GM18909 (cell line): ENCODE measurements at regions not wholly inside any gene's neighbourhood (a gene's known extent, or its start where the extent isn't known, plus 50 kb on each side); places are given as distances from the start of the nearest gene placed in this dataset.

Experiments used
- ATAC-seq: cut with Tn5 transposase; IDR thresholded peaks from one replicate; pipeline ENCODE4 v1.9.1; 2021; ENCODE audit warnings: mild to moderate bottlenecking; ENCODE audit not compliant: unreplicated experiment, poor library complexity

GRCh38 chr6:91653076-91653723 lies 1066.3 kb upstream of the MAP3K7 start:
- no peak for ATAC-seq

DNA sequence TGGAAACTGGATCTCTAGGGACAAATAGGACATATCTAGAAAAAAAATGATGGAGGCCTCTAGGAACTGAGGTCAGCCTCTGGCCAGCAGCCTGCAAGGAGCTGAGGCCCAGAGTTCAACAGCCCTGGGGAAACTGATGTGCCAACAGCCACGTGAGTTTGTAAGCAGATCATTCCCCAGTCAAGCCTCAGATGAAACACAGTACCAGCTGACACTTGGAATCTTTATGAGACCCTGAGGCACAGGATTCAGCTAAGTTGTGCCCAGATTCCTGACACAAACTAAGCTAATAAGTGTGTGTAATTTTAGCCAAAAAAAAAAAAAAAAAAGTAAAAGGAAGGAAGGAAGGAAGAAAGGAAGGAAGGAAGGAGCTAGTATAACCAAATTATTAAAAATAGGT lies 1059.8 kb upstream of the MAP3K7 start:
- no peak for ATAC-seq

- no peak for ATAC-seq
These were observed 1058.9 kb upstream of the MAP3K7 start for GRCh38 chr6:91645811-91646210.

DNA sequence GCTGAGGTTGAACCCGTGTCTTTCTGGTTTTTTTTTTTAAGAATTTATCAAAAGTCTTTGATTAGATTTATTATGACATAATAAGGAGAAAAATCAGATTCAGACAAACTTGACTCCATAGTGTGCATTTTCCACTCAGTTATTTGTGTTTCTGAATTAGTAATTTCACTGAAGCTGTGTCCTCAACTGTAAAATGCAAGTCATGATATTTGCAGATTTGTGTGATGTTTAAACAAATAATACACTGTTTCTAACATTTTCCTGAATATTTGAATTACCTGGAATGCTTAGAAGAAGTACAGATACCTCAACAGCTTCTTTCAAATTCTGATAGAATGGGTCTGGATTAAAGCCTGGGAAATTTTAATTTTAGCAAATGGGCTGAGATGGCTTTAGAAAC lies 1050.3 kb upstream of the MAP3K7 start:
- ATAC-seq: no peak

- ATAC-seq: no peak
These were observed 1047.9 kb upstream of the MAP3K7 start for GRCh38 chr6:91634791-91635190.

GRCh38 chr6:91633374-91634111 lies 1046.7 kb upstream of the MAP3K7 start:
- ATAC-seq: no peak

DNA sequence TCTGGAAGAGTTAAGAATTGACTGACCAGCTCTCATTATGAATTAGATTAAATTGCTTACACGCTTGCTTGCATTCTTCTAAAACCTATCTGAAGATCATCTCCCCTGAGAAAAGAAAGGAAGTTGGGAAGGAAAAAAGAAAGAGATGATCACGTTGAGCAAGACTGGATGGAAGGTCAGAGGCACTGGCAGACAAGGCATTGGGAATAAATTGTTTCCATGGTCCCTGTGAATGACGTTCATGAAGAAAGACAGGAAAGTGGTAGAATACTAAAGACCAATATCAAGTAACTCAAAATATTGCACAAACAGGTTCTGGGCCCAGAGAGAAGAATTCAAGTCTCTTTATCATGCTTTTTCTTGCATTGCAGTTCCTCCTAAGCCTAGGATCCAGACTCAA lies 1045.4 kb upstream of the MAP3K7 start:
- no peak for ATAC-seq

DNA sequence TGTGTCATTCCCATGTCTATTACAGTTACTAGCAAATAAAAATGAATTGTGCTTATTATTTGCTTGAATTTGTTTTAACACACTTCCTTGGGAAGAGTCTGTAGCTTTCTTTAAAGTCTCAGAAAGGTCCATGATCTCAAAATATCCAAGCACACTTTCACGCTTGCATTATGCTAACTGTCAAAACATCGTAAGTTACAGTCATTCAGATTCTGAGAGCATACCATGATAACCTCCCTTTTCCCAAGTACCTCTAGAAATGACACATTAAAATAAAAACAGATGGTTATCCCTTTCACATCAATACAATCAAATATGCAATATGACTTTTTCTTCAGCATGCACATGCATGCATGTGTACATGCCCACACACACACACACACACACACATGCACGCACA lies 1044.4 kb upstream of the MAP3K7 start:
- no peak for ATAC-seq

- ATAC-seq: no peak
These were observed 1040.0 kb upstream of the MAP3K7 start for GRCh38 chr6:91626911-91627310.

DNA sequence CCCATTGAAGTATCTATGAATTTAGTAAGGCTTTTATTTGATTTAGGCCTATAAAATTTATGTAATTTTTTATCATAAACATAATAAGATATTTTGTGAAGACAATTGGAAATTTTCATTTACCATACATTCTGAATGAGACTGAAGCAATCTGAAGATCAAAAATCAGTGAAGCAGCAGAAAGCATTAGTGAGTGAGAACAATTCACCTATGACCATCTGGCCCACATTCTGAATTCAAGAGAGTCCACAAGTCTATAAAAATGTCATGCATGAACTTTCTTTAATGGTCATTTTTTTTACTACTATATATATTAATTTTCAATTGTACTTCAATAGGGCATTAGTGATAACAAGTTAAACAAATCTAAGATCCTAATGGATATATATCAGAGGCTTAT lies 1026.6 kb upstream of the MAP3K7 start:
- ATAC-seq: no peak

DNA sequence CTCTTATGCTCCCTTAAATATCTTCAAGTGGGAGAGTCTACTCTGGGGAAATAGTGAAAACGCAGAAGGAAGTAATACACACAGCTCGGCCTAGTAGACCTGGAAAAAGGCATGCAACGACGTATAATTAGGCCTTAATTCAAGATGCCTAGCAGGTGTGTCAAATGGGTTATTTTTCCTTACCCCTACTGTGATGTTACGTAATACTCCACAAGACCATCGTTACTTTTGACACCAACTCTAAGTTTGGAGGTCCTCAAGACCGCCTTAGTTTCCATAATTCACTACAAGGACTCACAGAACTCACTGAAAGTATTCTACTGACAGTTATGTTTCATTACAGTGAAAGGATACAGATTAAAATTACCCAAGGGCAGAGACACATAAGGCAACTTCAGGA lies 1024.3 kb upstream of the MAP3K7 start:
- ATAC-seq: no peak

DNA sequence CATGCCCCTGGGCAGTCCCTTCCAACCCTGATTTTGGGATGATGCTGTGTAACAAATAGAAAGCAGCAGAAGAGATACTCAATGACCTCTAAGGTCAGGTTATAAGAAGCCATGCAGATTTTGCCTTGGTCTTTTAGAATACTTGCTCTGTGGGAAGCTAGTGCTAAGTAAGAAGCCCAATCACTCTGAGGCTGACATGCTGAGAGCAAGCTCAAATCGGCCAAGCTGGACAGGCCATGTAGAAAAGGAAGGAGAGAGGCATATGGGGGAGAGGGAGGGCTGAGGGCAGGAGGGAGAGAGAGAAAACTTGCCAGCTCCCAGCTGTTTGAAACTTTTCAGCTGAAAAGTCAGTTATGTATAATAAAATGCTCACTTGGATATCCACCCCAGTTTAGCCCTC lies 1021.6 kb upstream of the MAP3K7 start:
- ATAC-seq: no peak

- no peak for ATAC-seq
These were observed 1019.5 kb upstream of the MAP3K7 start for GRCh38 chr6:91606148-91606901.

DNA sequence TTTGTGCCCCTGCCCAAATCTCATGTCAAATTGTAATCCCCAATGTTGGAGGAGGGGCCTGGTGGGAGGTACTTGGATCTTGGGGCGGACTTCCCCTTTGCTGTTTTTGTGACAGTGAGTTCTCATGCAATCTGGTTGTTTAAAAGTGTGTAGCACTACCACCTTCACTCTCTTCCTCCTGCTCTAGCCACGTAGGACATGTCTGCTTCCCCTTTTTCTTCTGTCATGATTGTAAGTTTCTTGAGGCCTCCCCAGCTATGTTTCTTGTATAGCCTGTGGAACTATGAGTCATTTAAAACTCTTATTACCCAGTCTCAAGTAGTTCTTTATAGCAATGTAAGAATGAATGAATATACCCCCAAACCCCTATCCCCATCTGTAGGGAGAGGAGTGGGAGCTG lies 1013.7 kb upstream of the MAP3K7 start:
- no peak for ATAC-seq

GRCh38 chr6:91590191-91590590 lies 1003.3 kb upstream of the MAP3K7 start:
- ATAC-seq: no peak

DNA sequence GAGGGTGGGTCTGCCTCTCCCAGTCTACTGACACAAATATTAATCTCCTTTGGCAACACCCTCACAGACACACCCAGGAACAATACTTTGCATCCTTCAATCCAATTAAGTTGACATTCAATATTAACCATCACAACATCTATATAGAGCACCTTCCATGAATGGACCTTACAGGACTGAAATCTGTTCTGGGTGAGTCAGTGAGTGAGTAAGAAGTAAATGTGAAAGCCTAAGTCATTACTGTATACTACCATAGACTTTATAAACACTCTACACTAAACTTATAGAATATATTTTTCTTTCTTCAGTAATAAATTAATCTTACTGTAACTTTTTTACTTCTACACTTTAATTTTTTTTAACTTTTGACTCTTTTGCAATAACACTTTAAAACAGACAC lies 993.8 kb upstream of the MAP3K7 start:
- ATAC-seq: no peak

DNA sequence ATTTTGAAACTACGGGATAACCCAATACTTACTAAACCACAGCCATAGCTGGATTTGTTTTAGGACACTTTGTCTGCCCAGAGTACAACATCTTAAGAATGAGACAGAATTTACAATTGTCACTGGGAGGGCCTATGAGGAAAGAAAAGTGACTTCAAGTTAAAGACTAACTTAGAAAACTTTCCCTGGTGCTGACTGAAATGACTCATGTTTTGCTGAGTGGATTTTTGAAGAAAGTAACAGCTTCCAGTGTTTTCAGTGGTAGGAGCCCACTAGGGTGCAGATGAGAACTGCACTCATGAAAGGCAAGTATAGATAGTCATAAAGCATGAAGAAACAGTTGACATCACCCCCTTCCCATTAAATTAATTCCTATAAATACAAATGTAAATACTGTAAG lies 988.2 kb upstream of the MAP3K7 start:
- ATAC-seq: peak; percentile 88

DNA sequence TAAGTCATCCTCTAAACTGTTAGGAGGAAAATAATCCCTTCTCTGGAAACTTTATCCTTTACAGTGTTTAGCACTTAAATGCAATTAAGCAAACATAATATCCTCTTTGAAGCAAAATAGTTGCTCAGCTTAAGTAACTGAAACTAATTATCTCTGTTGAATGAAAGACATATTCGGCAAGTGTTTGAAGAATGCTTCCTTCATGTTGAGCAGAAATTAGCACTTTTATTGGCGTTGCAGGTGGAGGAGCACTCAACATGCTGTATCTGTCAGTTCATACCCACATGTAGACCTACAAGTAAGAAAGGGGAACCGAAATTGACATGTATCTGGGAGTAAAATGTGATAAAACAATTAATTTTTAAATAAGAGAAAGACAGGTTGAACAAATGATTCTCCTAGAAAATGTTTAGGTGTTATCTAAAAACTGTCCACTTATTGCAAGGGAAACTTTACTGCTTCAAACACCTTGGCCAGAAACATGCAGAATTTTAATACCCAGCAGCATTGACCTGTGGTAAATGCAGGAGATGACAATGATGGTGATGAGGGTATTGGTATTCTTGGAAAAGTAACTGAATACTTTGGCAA lies 987.0 kb upstream of the MAP3K7 start:
- peak; percentile 38 for ATAC-seq

- ATAC-seq: no peak
These were observed 986.0 kb upstream of the MAP3K7 start for GRCh38 chr6:91572878-91573277.

GRCh38 chr6:91569071-91569470 lies 982.2 kb upstream of the MAP3K7 start:
- ATAC-seq: no peak

DNA sequence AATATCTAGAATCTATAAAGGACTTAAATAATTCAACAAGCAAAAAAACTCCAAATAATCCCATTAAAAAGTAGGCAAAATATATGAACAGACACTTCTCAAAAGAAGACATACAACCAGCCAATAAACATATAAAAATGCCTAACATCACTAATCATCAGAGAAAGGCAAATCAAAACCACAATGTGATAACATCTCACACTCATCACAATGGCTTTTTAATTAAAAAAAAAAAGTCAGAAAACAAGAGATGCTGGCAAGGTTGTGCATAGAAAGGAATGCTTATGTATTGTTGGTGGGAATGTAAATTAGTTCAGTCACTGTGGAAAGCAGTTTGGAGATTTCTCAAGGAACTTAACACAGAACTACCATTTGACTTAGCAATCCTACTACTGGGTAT lies 979.6 kb upstream of the MAP3K7 start:
- ATAC-seq: no peak
